H7 (cell line): ENCODE measurements at regions not wholly inside any gene's neighbourhood (a gene's known extent, or its start where the extent isn't known, plus 50 kb on each side); places are given as distances from the start of the nearest gene placed in this dataset.

Source experiments
- DNase-seq: peaks from one replicate; pipeline ENCODE4 v3.0.0; 2012
- H3K27me3 ChIP-seq: 2 replicates; pipeline ENCODE4 v1.6.0; 2011; ENCODE audit warnings: mild to moderate bottlenecking, low read length; ENCODE audit not compliant: control insufficient read depth, insufficient read depth
- H3K36me3 ChIP-seq: replicated peaks from 2 replicates; pipeline ENCODE4 v1.5.1; 2011; ENCODE audit warnings: low read length; ENCODE audit not compliant: control insufficient read depth, insufficient read depth
- H3K4me3 ChIP-seq: 2 replicates; pipeline ENCODE4 v1.5.1; 2011; ENCODE audit warnings: low read depth, mild to moderate bottlenecking, control low read depth, low read length, moderate library complexity; ENCODE audit not compliant: insufficient read depth

DNA sequence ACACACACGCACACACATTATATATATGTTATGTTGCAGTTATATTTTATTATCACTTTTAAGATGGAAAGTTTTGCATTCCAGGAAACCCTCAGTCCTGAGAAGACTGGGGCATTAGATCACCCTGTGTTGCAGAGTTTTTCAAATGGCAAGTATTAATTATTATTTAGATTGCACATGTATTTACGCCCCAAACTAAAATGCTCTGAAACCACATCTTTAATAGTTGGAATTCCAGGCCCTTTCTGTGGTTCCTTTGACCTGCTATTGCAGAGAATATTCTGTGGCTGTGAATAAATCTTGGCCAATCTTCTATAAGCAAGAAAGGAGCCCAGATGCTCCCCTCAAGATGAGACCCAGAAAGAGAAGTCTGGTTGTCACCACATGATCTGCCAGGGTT, 427.0 kb upstream of the TNP1 start:
- H3K27me3 ChIP-seq: peaks cover 2% of the 10 kb centered on the region; the same call in 1 of the 2 replicates
- H3K36me3 ChIP-seq: no peaks in the 10 kb centered on the region
- no peak for DNase-seq
- H3K4me3 ChIP-seq: no peak overlapping the region

DNA sequence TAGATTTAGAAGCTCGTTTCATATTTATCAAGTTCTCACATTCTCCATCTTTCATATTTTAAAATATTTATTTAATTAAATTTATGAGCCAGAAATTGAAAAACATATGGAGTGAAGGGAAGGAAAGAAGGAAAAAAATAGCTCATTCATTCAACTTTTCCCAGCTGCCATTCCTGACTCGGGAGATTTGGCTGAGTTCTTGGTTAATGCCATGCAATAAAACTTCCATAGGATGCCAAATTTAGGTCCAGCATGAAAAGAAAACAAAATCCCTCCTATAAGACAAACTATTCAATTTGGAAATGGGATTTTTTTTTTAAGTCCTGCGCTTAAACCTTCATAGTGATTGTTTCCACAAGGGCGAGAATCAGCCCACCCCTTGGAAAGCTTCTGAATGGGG, 426.1 kb upstream of the TNP1 start:
- Histone ChIP-seq H3K36me3 (no peaks in the 10 kb centered on the region), H3K4me3 (no peak overlapping the region), H3K27me3 (peaks cover 4% of the 10 kb centered on the region; the same call in 1 of the 2 replicates)
- no peak for DNase-seq

DNA sequence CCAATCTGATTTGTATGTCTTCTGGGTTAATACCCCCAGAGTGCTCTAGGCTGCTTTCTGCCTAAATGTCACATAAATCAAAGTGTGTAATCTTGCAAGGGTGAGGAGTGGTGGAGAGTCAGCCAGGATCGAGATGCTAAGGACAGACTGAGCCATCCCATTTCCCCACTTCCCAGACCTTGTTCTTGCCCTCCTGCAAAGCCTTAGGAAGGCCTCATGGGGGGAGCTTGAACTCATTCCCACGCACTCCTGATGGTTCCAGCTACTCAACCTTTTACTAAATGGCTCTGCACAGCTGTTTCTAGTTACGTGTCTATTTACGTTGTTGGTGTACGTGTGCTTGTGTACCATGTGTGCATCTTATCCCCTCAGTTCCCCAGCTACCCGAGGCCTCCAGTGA, 423.6 kb upstream of the TNP1 start:
- no peak overlapping the region for H3K4me3 ChIP-seq
- H3K27me3 ChIP-seq: peaks cover 17% of the 10 kb centered on the region; the same call in 1 of the 2 replicates
- H3K36me3 ChIP-seq: no peaks in the 10 kb centered on the region
- no peak for DNase-seq

DNA sequence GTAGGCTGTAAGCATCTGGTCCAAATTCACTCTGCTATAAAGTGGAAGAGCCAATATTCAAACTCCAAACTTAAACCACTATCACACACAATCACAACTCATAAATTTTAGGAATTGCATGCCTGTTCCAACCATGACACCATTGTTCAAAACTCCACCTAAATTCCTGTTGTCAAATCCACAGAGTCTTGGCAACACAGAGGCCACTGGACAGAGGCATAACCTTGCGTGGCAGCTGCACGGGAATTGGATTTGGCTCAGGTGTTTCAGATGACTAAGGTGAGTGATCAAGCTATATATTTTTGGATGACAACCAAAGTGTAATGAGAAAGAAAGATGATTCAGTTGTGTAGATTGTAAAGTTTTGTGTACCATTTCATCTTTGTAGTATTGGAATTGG, 422.7 kb upstream of the TNP1 start:
- peaks cover 24% of the 10 kb centered on the region for H3K27me3 ChIP-seq
- no peak overlapping the region for H3K4me3 ChIP-seq
- H3K36me3 ChIP-seq: no peaks in the 10 kb centered on the region
- no peak for DNase-seq

DNA sequence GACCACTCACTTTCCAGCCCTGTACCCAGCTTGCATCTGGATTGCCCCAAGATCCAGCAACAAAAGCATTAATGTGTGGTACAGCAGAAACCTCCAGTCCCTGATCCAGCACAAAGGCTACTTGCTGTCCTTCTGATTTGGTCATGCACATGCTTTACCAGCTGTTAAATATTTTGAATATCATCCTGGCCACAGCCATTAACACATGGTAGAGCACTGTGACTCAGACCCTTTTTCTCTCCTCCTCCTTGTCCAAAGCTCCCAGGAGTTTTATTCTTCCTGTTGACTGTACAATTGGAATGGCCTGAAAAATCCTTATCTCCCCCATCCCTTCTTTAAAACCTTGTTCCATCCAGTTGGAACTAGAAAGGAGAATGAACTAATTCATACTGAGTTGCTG, 419.7 kb upstream of the TNP1 start:
- no peak overlapping the region for H3K4me3 ChIP-seq
- H3K27me3 ChIP-seq: peaks cover 53% of the 10 kb centered on the region
- no peak for DNase-seq
- no peaks in the 10 kb centered on the region for H3K36me3 ChIP-seq

DNA sequence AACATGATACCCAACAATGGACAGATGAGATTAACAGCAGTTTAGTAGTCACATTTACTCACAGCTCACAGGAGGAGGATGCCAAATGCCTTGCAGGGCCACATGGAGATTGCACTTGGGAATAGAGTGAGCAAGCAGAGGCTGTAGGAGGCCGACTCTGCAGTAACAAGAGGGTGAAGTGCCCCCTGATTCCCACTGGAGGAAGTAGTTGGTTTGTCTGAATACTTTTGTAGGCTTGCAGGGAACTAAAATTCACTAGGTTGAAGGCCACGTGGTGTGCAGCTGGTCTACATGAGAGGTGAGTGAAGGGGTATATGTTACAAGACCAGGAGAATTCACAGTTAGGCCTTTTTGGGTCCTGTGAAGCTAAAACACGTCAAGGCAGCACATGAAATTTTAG, 419.3 kb upstream of the TNP1 start:
- H3K4me3 ChIP-seq: no peak overlapping the region
- no peak for DNase-seq
- H3K27me3 ChIP-seq: peaks cover 58% of the 10 kb centered on the region
- H3K36me3 ChIP-seq: no peaks in the 10 kb centered on the region

DNA sequence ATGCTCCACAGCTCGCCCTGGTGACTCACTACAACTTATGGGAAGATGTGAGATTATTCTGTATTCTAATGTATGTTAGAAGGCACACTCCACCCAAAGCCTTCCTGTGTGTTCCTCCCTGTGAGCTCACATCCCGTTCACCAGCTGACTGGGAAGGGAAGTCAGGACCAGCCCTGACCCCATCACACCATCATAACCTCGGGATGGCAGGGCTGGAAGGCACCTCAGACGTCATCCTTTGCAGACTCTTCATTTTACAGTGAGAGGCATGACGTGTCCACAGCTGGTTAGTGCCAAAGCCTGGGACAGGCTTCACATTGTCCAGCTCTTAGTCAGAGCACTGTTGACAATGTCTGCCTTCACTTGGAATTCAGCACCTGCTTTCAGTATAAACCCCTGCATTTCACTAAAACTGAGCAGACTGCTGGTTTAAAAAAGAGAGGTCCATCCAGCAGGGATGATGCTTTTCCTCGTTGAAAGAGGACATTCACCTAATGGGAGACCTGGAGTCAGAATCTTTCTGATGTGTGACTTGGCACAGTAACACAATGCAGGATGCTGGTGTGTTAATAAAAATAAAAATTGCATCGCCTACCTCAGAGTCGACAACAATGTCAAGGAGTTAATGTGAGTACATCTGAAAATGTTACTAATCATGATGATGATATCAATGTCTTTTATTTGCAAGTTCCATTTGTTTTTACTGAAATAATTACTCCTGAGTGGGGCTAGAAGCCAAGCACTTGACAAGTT, 418.0 kb upstream of the TNP1 start:
- H3K27me3 ChIP-seq: peaks cover 68% of the 10 kb centered on the region
- no peak for DNase-seq

DNA sequence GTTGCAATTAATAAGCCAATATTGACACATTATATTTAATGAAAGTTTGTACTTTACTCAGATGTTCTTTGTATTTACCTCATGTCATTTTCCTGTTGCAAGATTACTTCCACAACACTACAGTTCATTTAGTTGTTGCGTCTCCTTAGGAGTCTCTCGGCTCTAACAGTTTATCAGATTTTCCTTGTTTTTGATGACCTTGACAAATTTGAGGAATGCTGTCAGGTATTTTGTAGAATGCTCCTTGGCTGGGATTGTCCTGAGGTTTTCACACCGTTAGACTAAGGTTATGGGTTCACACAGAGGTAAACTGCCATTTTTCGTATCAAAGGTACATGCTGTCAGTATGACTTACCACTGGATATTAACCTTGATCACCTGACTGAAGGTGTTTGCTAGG, 416.6 kb upstream of the TNP1 start:
- no peak overlapping the region for H3K4me3 ChIP-seq
- DNase-seq: no peak
- no peaks in the 10 kb centered on the region for H3K36me3 ChIP-seq
- peaks cover 82% of the 10 kb centered on the region for H3K27me3 ChIP-seq

More for the DNA sequence above, 418.0 kb upstream of the TNP1 start:
- no peaks in the 10 kb centered on the region for H3K36me3 ChIP-seq
- H3K4me3 ChIP-seq: no peak overlapping the region

DNA sequence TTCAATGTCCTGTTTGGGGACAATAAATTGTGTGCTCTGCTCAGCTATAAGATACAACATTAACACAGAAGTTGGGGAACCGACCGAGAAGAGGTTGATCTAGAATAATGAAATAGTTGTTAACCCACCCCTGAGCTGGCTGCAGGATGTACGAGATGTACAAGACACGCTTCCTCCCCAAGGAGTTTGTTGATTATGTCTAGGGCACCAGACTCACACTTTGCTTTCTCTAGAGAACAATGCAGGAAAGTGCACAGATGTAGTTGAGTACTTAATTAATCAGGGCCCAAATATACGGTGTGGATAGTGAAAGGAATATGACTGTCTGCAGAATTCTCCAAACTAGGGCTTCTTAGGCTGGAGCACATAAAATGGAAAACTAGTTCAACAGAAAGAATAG, 415.2 kb upstream of the TNP1 start:
- no peak overlapping the region for H3K4me3 ChIP-seq
- H3K36me3 ChIP-seq: no peaks in the 10 kb centered on the region
- no peak for DNase-seq
- H3K27me3 ChIP-seq: peaks cover 92% of the 10 kb centered on the region

DNA sequence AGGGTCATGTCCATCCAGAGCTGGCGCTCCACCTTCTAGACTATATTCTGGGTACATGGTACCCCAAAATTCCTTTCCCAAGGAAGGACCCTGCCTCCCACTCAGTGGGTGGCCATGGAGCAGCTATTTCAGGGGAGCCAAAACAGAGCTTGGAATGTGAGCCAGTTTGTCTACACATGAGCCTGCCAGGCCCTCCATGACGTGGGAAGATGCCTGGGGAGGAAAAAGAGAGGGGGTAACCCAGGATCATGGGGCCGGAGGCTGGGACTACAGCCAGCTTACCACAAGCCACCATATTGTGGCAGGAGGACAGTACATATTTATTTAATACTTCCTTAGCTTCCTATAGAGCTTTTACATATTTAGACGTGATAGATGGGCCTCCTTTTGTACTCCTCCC, 414.7 kb upstream of the TNP1 start:
- Histone ChIP-seq H3K4me3 (no peak overlapping the region), H3K36me3 (no peaks in the 10 kb centered on the region), H3K27me3 (peaks cover 94% of the 10 kb centered on the region)
- DNase-seq: no peak

DNA sequence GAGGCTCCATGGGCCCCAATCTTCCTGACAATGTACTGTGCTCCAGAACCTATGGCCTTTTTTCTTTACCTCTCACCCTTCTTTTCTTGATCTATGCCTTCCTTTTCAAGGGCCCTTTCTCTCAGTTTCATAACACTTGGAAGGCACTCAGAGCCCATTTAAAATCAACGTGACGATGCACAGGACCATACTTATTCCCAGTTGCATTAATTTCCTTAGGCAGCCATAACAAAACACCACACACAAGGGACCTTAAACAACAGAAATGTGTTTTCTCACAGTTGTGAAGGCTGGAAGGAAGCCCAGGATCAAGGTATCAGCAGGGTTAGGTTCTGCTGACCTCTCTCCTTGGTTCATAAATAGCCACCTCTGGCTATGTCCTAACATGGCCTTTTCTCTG, 414.0 kb upstream of the TNP1 start:
- no peaks in the 10 kb centered on the region for H3K36me3 ChIP-seq
- no peak for DNase-seq
- peaks cover 94% of the 10 kb centered on the region for H3K27me3 ChIP-seq
- no peak overlapping the region for H3K4me3 ChIP-seq

DNA sequence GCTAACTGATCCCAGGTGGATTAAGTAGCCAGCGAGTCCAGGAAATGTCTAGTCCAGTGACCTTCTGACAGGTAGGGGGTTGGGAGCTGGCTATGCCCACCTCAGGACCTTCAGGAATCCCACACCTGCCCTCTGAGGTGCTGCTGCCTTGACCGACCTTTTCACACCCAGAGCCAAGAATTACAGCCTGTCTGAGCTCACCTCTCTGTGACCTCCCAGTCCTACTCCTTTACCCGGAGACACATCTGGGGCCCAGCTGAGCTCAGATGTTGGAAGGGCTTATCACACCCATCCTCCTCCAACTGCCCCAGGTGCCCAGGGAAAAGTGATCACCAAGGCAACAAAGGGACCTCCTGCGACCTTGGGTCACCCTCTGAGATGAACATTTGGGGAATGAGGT, 413.3 kb upstream of the TNP1 start:
- no peak overlapping the region for H3K4me3 ChIP-seq
- H3K27me3 ChIP-seq: peaks cover 96% of the 10 kb centered on the region
- no peaks in the 10 kb centered on the region for H3K36me3 ChIP-seq
- DNase-seq: no peak

DNA sequence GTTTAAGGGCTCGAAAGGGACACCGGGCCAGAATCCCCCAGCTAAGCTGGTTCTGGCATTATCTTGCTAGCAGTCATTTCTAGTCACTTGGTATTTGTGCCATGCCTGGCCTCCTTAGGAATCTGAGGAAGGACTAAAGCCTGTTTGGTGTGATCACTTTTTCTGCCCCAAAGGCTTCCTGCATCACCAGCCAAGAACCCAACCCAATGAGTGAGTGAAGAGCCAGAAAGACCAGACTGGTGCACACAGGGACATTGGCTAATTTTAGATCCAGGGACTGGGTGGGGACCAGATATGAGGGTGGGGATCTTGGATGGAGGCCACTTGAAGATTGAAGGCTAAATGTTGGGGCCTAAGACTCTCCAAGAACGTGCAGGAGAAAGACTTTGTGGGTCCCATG, 411.9 kb upstream of the TNP1 start:
- Histone ChIP-seq H3K36me3 (no peaks in the 10 kb centered on the region), H3K4me3 (no peak overlapping the region), H3K27me3 (peaks cover 97% of the 10 kb centered on the region)
- DNase-seq: no peak

DNA sequence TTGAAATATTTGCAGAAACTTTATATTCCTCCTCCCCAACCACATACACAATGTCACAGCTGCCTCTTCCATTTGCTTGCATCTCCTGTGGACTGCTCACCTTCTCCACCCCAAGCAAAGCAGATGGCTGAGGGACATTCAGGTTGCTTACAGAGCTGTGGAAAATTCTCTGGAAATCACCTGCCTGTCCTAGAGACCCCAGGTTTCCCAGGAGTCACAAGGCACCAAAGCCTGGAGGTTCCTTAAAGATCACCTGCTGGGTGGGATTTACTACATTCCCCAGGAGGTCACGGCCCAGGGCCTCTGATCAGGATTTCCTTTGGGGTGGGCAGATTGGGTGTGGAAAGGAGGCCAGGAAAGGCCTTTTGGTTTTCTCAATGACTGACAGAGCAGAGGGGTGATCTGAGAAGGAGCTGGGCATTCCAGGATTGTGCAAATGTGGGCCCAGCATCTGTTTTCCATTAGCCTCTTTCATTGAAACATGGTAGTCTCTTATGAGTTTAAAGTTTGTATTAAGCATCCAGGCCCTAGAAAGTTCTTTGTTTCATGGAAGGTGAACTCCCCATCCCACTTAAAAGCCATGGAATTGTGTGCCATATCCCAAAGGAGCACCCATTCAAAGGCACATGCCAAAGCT, 410.7 kb upstream of the TNP1 start:
- no peak overlapping the region for H3K4me3 ChIP-seq
- H3K36me3 ChIP-seq: no peaks in the 10 kb centered on the region
- no peak for DNase-seq
- H3K27me3 ChIP-seq: peaks cover 95% of the 10 kb centered on the region

DNA sequence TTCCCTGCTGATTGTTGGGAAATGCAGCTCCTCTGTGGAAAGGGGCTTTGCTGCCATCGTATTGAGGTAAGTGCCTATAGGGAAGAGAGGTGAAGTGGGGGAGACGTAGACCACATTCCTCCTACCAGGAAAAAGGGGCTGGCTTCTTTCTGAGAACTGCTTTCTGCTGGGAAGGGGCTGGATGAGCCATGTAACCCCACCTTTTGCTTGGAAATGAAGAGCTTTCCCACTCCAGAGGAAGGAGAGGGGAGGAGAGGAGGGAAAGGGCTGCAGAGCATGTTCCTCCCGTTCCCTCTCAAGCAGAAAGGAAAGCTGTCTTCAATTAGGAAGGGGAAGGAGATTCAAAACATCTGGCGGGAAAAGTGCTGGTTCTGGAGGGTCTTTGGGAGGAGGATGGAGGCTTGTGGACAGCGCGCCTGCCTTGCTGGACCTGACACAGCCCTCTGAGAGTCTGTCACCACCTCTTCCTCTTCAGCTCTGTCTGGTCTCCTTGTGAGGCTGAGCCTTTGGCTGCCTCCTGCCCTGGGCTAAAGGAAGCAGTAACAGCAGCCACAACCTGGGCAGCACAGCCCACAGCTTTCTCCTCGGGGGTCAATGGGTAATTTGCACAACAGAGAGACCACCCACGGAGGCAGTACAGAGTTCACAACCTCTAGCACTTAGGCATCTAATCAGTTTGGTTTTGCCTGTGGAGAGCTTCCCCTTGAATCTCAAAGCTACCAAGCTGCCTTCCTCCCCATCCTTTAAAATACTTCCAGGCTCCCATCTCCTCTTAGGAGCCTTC, 410.0 kb upstream of the TNP1 start:
- peaks cover 93% of the 10 kb centered on the region for H3K27me3 ChIP-seq
- DNase-seq: peak; percentile 40
- no peak overlapping the region for H3K4me3 ChIP-seq
- no peaks in the 10 kb centered on the region for H3K36me3 ChIP-seq
